ENCODE measurements at regions not wholly inside any gene's neighbourhood (a gene's known extent, or its start where the extent isn't known, plus 50 kb on each side); places are given as distances from the start of the nearest gene placed in this dataset.

- no peaks in the 10 kb centered on the region for H3K4me1 Mint-ChIP-seq
- no peak overlapping the region for H3K27ac ChIP-seq (ENCODE audit: low read length)
- H3K4me3 Mint-ChIP-seq, result no peak overlapping the region
- H3K36me3 ChIP-seq (ENCODE audit: control insufficient read depth in 2 of 2, extremely low read depth in 1 of 2, insufficient read depth in 1 of 2, low read length in 1 of 2), result no peaks in the 10 kb centered on the region
- H3K9me3 ChIP-seq, result no peaks in the 10 kb centered on the region
- DNase-seq (no peak), ATAC-seq (replicated peaks in 1 of 4) (no peak)
- H3K4me3 ChIP-seq (ENCODE audit: control insufficient read depth in 1 of 2, extremely low read depth in 1 of 2, low read length in 1 of 2), result no peak overlapping the region
- no peaks in the 10 kb centered on the region for H3K36me3 Mint-ChIP-seq
- H3K27me3 Mint-ChIP-seq, result peaks cover 41 to 50% of the 10 kb centered on the region in 2 donors
- no peaks in the 10 kb centered on the region for H3K4me1 ChIP-seq (ENCODE audit: control insufficient read depth in 1 of 2, extremely low read depth in 1 of 2, insufficient read depth in 2 of 2, low read length in 2 of 2)
- peaks cover 6 to 17% of the 10 kb centered on the region in 2 experiments for H3K27me3 ChIP-seq (replicated peaks in 1 of 2; ENCODE audit: control insufficient read depth in 2 of 2, extremely low read depth in 1 of 2, insufficient read depth in 2 of 2, low read length in 1 of 2)
- no peaks in the 10 kb centered on the region for H3K9me3 Mint-ChIP-seq
- WGBS (ENCODE audit: insufficient coverage), result 85% methylated on average over 2 of the region's 5 CpGs
- ChIA-PET POLR2A (no interaction called here), CTCF (no interaction called here)
- no peak overlapping the region for H3K27ac Mint-ChIP-seq
These were observed 78.5 kb downstream of the FOXD1 start for GRCh38 chr5:73370095-73370494.

GRCh38 chr5:73369278-73369677 lies 79.3 kb downstream of the FOXD1 start:
- Histone ChIP-seq H3K27ac (ENCODE audit: low read length) (no peak overlapping the region), H3K4me1 (ENCODE audit: control insufficient read depth in 1 of 2, extremely low read depth in 1 of 2, insufficient read depth in 2 of 2, low read length in 2 of 2) (no peaks in the 10 kb centered on the region), H3K27me3 (replicated peaks in 1 of 2; ENCODE audit: control insufficient read depth in 2 of 2, extremely low read depth in 1 of 2, insufficient read depth in 2 of 2, low read length in 1 of 2) (peaks cover 2 to 17% of the 10 kb centered on the region in 2 experiments), H3K4me3 (ENCODE audit: control insufficient read depth in 1 of 2, extremely low read depth in 1 of 2, low read length in 1 of 2) (no peak overlapping the region), H3K9me3 (no peaks in the 10 kb centered on the region), H3K36me3 (ENCODE audit: control insufficient read depth in 2 of 2, extremely low read depth in 1 of 2, insufficient read depth in 1 of 2, low read length in 1 of 2) (no peaks in the 10 kb centered on the region)
- H3K4me3 Mint-ChIP-seq, result no peak overlapping the region
- ChIA-PET CTCF (interaction anchor here in 1 of 2 donors (0.6 kb wide), 1 partner anchor 311 kb away, joined by 5 read pairs; no protein-coding TSS in a partner anchor), POLR2A (no interaction called here)
- H3K27ac Mint-ChIP-seq, result no peak overlapping the region
- no peaks in the 10 kb centered on the region for H3K36me3 Mint-ChIP-seq
- no peaks in the 10 kb centered on the region for H3K9me3 Mint-ChIP-seq
- DNase-seq (no peak), ATAC-seq (replicated peaks in 1 of 4) (no peak)
- peaks cover 32 to 46% of the 10 kb centered on the region in 2 donors for H3K27me3 Mint-ChIP-seq
- no peaks in the 10 kb centered on the region for H3K4me1 Mint-ChIP-seq
- 80% methylated on average over 3 of the region's 5 CpGs for WGBS (ENCODE audit: insufficient coverage)

- no peak for DNase-seq
- no peak for ATAC-seq (replicated peaks in 1 of 4)
- H3K9me3 ChIP-seq, result no peaks in the 10 kb centered on the region
- H3K36me3 Mint-ChIP-seq, result no peaks in the 10 kb centered on the region
- no peak overlapping the region for H3K27ac Mint-ChIP-seq
- H3K27me3 ChIP-seq (replicated peaks in 1 of 2; ENCODE audit: control insufficient read depth in 2 of 2, extremely low read depth in 1 of 2, insufficient read depth in 2 of 2, low read length in 1 of 2), result peaks cover 2 to 12% of the 10 kb centered on the region in 2 experiments
- ChIA-PET CTCF (no interaction called here), POLR2A (no interaction called here)
- no peaks in the 10 kb centered on the region for H3K4me1 ChIP-seq (ENCODE audit: control insufficient read depth in 1 of 2, extremely low read depth in 1 of 2, insufficient read depth in 2 of 2, low read length in 2 of 2)
- H3K4me3 ChIP-seq (ENCODE audit: control insufficient read depth in 1 of 2, extremely low read depth in 1 of 2, low read length in 1 of 2), result no peak overlapping the region
- H3K4me3 Mint-ChIP-seq, result no peak overlapping the region
- no peak overlapping the region for H3K27ac ChIP-seq (ENCODE audit: low read length)
- H3K27me3 Mint-ChIP-seq, result peaks cover 21 to 34% of the 10 kb centered on the region in 2 donors
- no peaks in the 10 kb centered on the region for H3K36me3 ChIP-seq (ENCODE audit: control insufficient read depth in 2 of 2, extremely low read depth in 1 of 2, insufficient read depth in 1 of 2, low read length in 1 of 2)
- H3K4me1 Mint-ChIP-seq, result no peaks in the 10 kb centered on the region
- H3K9me3 Mint-ChIP-seq, result no peaks in the 10 kb centered on the region
- WGBS (ENCODE audit: insufficient coverage), result 71% methylated on average over 2 of the region's 2 CpGs
These were observed 80.9 kb downstream of the FOXD1 start for GRCh38 chr5:73367650-73368049.

GRCh38 chr5:73365990-73366667 lies 82.4 kb downstream of the FOXD1 start:
- H3K36me3 ChIP-seq (ENCODE audit: control insufficient read depth in 2 of 2, extremely low read depth in 1 of 2, insufficient read depth in 1 of 2, low read length in 1 of 2), result no peaks in the 10 kb centered on the region
- ChIA-PET CTCF (no interaction called here), POLR2A (no interaction called here)
- H3K4me1 Mint-ChIP-seq, result no peaks in the 10 kb centered on the region
- DNase-seq (no peak), ATAC-seq (replicated peaks in 1 of 4) (no peak)
- no peaks in the 10 kb centered on the region for H3K9me3 Mint-ChIP-seq
- no peak overlapping the region for H3K4me3 Mint-ChIP-seq
- H3K36me3 Mint-ChIP-seq, result no peaks in the 10 kb centered on the region
- H3K27me3 ChIP-seq (replicated peaks in 1 of 2; ENCODE audit: control insufficient read depth in 2 of 2, extremely low read depth in 1 of 2, insufficient read depth in 2 of 2, low read length in 1 of 2), result peaks cover 2 to 12% of the 10 kb centered on the region in 2 experiments
- H3K27ac ChIP-seq (ENCODE audit: low read length), result no peak overlapping the region
- no peaks in the 10 kb centered on the region for H3K4me1 ChIP-seq (ENCODE audit: control insufficient read depth in 1 of 2, extremely low read depth in 1 of 2, insufficient read depth in 2 of 2, low read length in 2 of 2)
- WGBS (ENCODE audit: insufficient coverage), result 87% methylated on average over 11 of the region's 12 CpGs
- no peaks in the 10 kb centered on the region for H3K9me3 ChIP-seq
- peaks cover 23 to 30% of the 10 kb centered on the region in 2 donors for H3K27me3 Mint-ChIP-seq
- no peak overlapping the region for H3K27ac Mint-ChIP-seq
- no peak overlapping the region for H3K4me3 ChIP-seq (ENCODE audit: control insufficient read depth in 1 of 2, extremely low read depth in 1 of 2, low read length in 1 of 2)

GRCh38 chr5:73365301-73365853 lies 83.2 kb downstream of the FOXD1 start:
- no peak for ATAC-seq (replicated peaks in 1 of 4)
- H3K27me3 Mint-ChIP-seq, result peaks cover 24 to 31% of the 10 kb centered on the region in 2 donors

GRCh38 chr5:73363911-73364730 lies 84.5 kb downstream of the FOXD1 start:
- H3K36me3 ChIP-seq (ENCODE audit: control insufficient read depth in 2 of 2, extremely low read depth in 1 of 2, insufficient read depth in 1 of 2, low read length in 1 of 2), result no peaks in the 10 kb centered on the region
- H3K4me3 ChIP-seq (ENCODE audit: control insufficient read depth in 1 of 2, extremely low read depth in 1 of 2, low read length in 1 of 2), result no peak overlapping the region
- WGBS (ENCODE audit: insufficient coverage), result 74% methylated on average over 3 of the region's 4 CpGs
- H3K36me3 Mint-ChIP-seq, result no peaks in the 10 kb centered on the region
- DNase-seq (no peak), ATAC-seq (replicated peaks in 1 of 4) (no peak)
- no peaks in the 10 kb centered on the region for H3K9me3 Mint-ChIP-seq
- H3K27ac ChIP-seq (ENCODE audit: low read length), result no peak overlapping the region
- H3K9me3 ChIP-seq, result no peaks in the 10 kb centered on the region
- no peak overlapping the region for H3K27ac Mint-ChIP-seq
- H3K27me3 ChIP-seq (replicated peaks in 1 of 2; ENCODE audit: control insufficient read depth in 2 of 2, extremely low read depth in 1 of 2, insufficient read depth in 2 of 2, low read length in 1 of 2), result peaks cover 0 to 9% of the 10 kb centered on the region in 2 experiments
- POLR2A ChIA-PET, result no interaction called here
- peaks cover 0 to 6% (median 0%) of the 10 kb centered on the region in 3 donors for H3K4me1 Mint-ChIP-seq
- no peak overlapping the region for H3K4me3 Mint-ChIP-seq
- CTCF ChIA-PET, result no interaction called here
- peaks cover 21 to 28% of the 10 kb centered on the region in 2 donors for H3K27me3 Mint-ChIP-seq
- no peaks in the 10 kb centered on the region for H3K4me1 ChIP-seq (ENCODE audit: control insufficient read depth in 1 of 2, extremely low read depth in 1 of 2, insufficient read depth in 2 of 2, low read length in 2 of 2)

More at GRCh38 chr5:73365301-73365853, 83.2 kb downstream of the FOXD1 start:
- Histone ChIP-seq H3K27me3 (replicated peaks in 1 of 2; ENCODE audit: control insufficient read depth in 2 of 2, extremely low read depth in 1 of 2, insufficient read depth in 2 of 2, low read length in 1 of 2) (peaks cover 0 to 9% of the 10 kb centered on the region in 2 experiments), H3K36me3 (ENCODE audit: control insufficient read depth in 2 of 2, extremely low read depth in 1 of 2, insufficient read depth in 1 of 2, low read length in 1 of 2) (no peaks in the 10 kb centered on the region), H3K9me3 (no peaks in the 10 kb centered on the region), H3K4me3 (ENCODE audit: control insufficient read depth in 1 of 2, extremely low read depth in 1 of 2, low read length in 1 of 2) (no peak overlapping the region), H3K4me1 (ENCODE audit: control insufficient read depth in 1 of 2, extremely low read depth in 1 of 2, insufficient read depth in 2 of 2, low read length in 2 of 2) (no peaks in the 10 kb centered on the region), H3K27ac (ENCODE audit: low read length) (no peak overlapping the region)
- CTCF ChIA-PET, result interaction anchor here in 1 of 2 donors (0.5 kb wide), 1 partner anchor 406 kb away, joined by 3 read pairs; no protein-coding TSS in a partner anchor
- no peak overlapping the region for H3K4me3 Mint-ChIP-seq
- no peaks in the 10 kb centered on the region for H3K4me1 Mint-ChIP-seq
- no peak for DNase-seq
- 100% methylated on average over 3 of the region's 4 CpGs for WGBS (ENCODE audit: insufficient coverage)
- H3K9me3 Mint-ChIP-seq, result no peaks in the 10 kb centered on the region
- no peaks in the 10 kb centered on the region for H3K36me3 Mint-ChIP-seq
- H3K27ac Mint-ChIP-seq, result no peak overlapping the region
- POLR2A ChIA-PET, result interaction anchor here in 1 of 2 donors (0.5 kb wide), 1 partner anchor 98 kb away, joined by 5 read pairs; no protein-coding TSS in a partner anchor
